IMR-90 (cell line): ENCODE measurements at regions not wholly inside any gene's neighbourhood (a gene's known extent, or its start where the extent isn't known, plus 50 kb on each side); places are given as distances from the start of the nearest gene placed in this dataset.

Experiments used
- ATAC-seq: fragments of 200-7000 bp; cut with Tn5 transposase; 2 replicates; pipeline ENCODE4 v1.9.1; 2020; ENCODE audit warnings: low read depth, mild to moderate bottlenecking, moderate library complexity
- BruUV-seq: library from RNA; stranded (reverse); fragments of 400-500 nt; replicated peaks from 2 replicates; lab custom pipeline; 2021; lab: Mats Ljungman, UMichigan
- CTCF ChIA-PET: fragments of 300-600 bp; formaldehyde crosslinking; extraction: SDS; loops from one replicate; lab custom pipeline; 2021; ENCODE audit warnings: antibody characterized with exemption; lab: Yijun Ruan, JAX
- POLR2A ChIA-PET: fragments of 300-600 bp; sonication (Branson Sonifier 250); formaldehyde crosslinking; loops from one replicate; lab custom pipeline; 2022; ENCODE audit warnings: antibody characterized with exemption; ENCODE audit not compliant: unreplicated experiment; lab: Charles Lee
- DNase-seq: peaks from one replicate; pipeline ENCODE4 v3.0.0; 2013
- H2AFZ ChIP-seq: replicated peaks from 2 replicates; pipeline ENCODE3; 2013; ENCODE audit warnings: low read length, mild to moderate bottlenecking; ENCODE audit not compliant: poor library complexity
- H2AK5ac ChIP-seq: 2 replicates; pipeline ENCODE4 v1.6.1; 2013; ENCODE audit warnings: low read depth, low read length, inconsistent platforms
- H2AK9ac ChIP-seq: replicated peaks from 2 replicates; pipeline ENCODE3; 2013; ENCODE audit warnings: mild to moderate bottlenecking, low read depth, low read length, moderate library complexity; ENCODE audit not compliant: poor library complexity
- H2BK120ac ChIP-seq: 2 replicates; pipeline ENCODE4 v1.6.1; 2013; ENCODE audit warnings: low read depth, low read length, inconsistent platforms
- H2BK15ac ChIP-seq: 3 replicates; pipeline ENCODE4 v1.6.1; 2013; ENCODE audit warnings: low read depth, low read length, inconsistent platforms
- H2BK20ac ChIP-seq: 2 replicates; pipeline ENCODE4 v1.6.1; 2013; ENCODE audit warnings: low read depth, mild to moderate bottlenecking, inconsistent platforms, low read length, moderate library complexity
- H2BK5ac ChIP-seq: 2 replicates; pipeline ENCODE4 v1.6.1; 2013; ENCODE audit warnings: mild to moderate bottlenecking, low read depth, low read length, inconsistent platforms; ENCODE audit not compliant: poor library complexity, severe bottlenecking
- H3K14ac ChIP-seq: replicated peaks from 2 replicates; pipeline ENCODE4 v1.6.1; 2013; ENCODE audit warnings: low read depth, low read length, inconsistent platforms
- H3K18ac ChIP-seq: 2 replicates; pipeline ENCODE4 v1.6.1; 2013; ENCODE audit warnings: low read depth, low read length, control low read depth
- H3K23ac ChIP-seq: 2 replicates; pipeline ENCODE4 v1.6.1; 2013; ENCODE audit warnings: low read depth, low read length, inconsistent platforms
- H3K27ac ChIP-seq: 2 replicates; pipeline ENCODE4 v1.5.1; 2013; ENCODE audit warnings: mild to moderate bottlenecking, control low read depth, low read length; ENCODE audit not compliant: insufficient read depth
- H3K27me3 ChIP-seq: 2 replicates; pipeline ENCODE4 v1.6.1; 2013; ENCODE audit warnings: low read length; ENCODE audit not compliant: control insufficient read depth, insufficient read depth
- H3K36me3 ChIP-seq: 2 replicates; pipeline ENCODE4 v1.6.1; 2013; ENCODE audit warnings: low read length, mixed read lengths; ENCODE audit not compliant: control insufficient read depth, insufficient read depth
- H3K4ac ChIP-seq: 2 replicates; pipeline ENCODE4 v1.6.1; 2013; ENCODE audit warnings: low read depth, low read length, inconsistent platforms
- H3K4me1 ChIP-seq: 2 replicates; pipeline ENCODE4 v1.6.1; 2013; ENCODE audit warnings: low read length, mixed read lengths; ENCODE audit not compliant: control insufficient read depth, insufficient read depth
- H3K4me2 ChIP-seq: 2 replicates; pipeline ENCODE4 v1.6.1; 2013; ENCODE audit warnings: low read depth, mild to moderate bottlenecking, control low read depth, low read length, moderate library complexity
- H3K4me3 ChIP-seq: 2 replicates; pipeline ENCODE4 v1.5.1; 2013; ENCODE audit warnings: low read depth, mild to moderate bottlenecking, control low read depth, low read length, moderate library complexity; ENCODE audit not compliant: insufficient read depth
- H3K56ac ChIP-seq: 2 replicates; pipeline ENCODE4 v1.6.1; 2013; ENCODE audit warnings: low read length, inconsistent platforms; ENCODE audit not compliant: insufficient read depth; ENCODE audit errors: extremely low read depth
- H3K79me1 ChIP-seq, 2 experiments: 2 replicates each; pipeline ENCODE4 v1.6.1; 2013; ENCODE audit warnings: low read length in 2 of 2, inconsistent platforms in 1 of 2, low read depth in 1 of 2
- H3K9ac ChIP-seq: 2 replicates; pipeline ENCODE4 v1.6.1; 2013; ENCODE audit warnings: low read depth, low read length, control low read depth
- H3K9me1 ChIP-seq: 2 replicates; pipeline ENCODE4 v1.6.1; 2013; ENCODE audit warnings: low read length, inconsistent platforms; ENCODE audit not compliant: insufficient read depth
- H3K9me3 ChIP-seq: 2 replicates; pipeline ENCODE4 v1.6.1; 2013; ENCODE audit warnings: low read length; ENCODE audit not compliant: control insufficient read depth, insufficient read depth
- H4K20me1 ChIP-seq: 2 replicates; pipeline ENCODE4 v1.6.1; 2013; ENCODE audit warnings: low read length, inconsistent platforms; ENCODE audit not compliant: insufficient read depth
- H4K5ac ChIP-seq: 2 replicates; pipeline ENCODE4 v1.6.1; 2013; ENCODE audit warnings: mild to moderate bottlenecking, low read depth, low read length, control low read depth
- H4K8ac ChIP-seq, 2 experiments: 2 replicates each; pipeline ENCODE4 v1.6.1; 2013; ENCODE audit warnings: low read depth in 2 of 2, low read length in 2 of 2, control low read depth in 1 of 2, inconsistent platforms in 1 of 2
- H4K91ac ChIP-seq: 2 replicates; pipeline ENCODE4 v1.6.1; 2013; ENCODE audit warnings: low read depth, low read length, inconsistent platforms; ENCODE audit not compliant: insufficient read depth
- CEBPB ChIP-seq: IDR thresholded peaks from 2 replicates; pipeline ENCODE4 v1.6.1; 2012; ENCODE audit warnings: low read depth, low read length, improper control_type of control experiment
- CHD1 ChIP-seq: IDR thresholded peaks from 2 replicates; pipeline ENCODE4 v1.6.1; 2012; ENCODE audit warnings: low read depth, low read length, improper control_type of control experiment
- FOS ChIP-seq: fragments of 150-350 bp; IDR thresholded peaks from 2 replicates; pipeline ENCODE4 v1.6.1; 2016; ENCODE audit warnings: low read depth, low read length
- MAZ ChIP-seq: IDR thresholded peaks from 2 replicates; pipeline ENCODE4 v1.6.1; 2012; ENCODE audit warnings: low read depth, mild to moderate bottlenecking, low read length, improper control_type of control experiment, moderate library complexity, borderline replicate concordance
- MXI1 ChIP-seq: IDR thresholded peaks from 2 replicates; pipeline ENCODE4 v1.6.1; 2012; ENCODE audit warnings: low read depth, mild to moderate bottlenecking, low read length, moderate library complexity, borderline replicate concordance
- NFE2L2 ChIP-seq: fragments of 150-350 bp; IDR thresholded peaks from 2 replicates; pipeline ENCODE4 v1.6.1; 2016; ENCODE audit warnings: low read depth, mild to moderate bottlenecking, low read length
- RCOR1 ChIP-seq: IDR thresholded peaks from 2 replicates; pipeline ENCODE4 v1.6.1; 2012; ENCODE audit warnings: mild to moderate bottlenecking, low read length, improper control_type of control experiment; ENCODE audit not compliant: insufficient replicate concordance
- RFX5 ChIP-seq: IDR thresholded peaks from 2 replicates; pipeline ENCODE4 v1.8.0; 2012; ENCODE audit warnings: low read depth, mild to moderate bottlenecking, low read length, moderate library complexity
- SMC3 ChIP-seq: fragments of 150-350 bp; IDR thresholded peaks from 2 replicates; pipeline ENCODE4 v1.6.1; 2016; ENCODE audit warnings: low read depth, mild to moderate bottlenecking, antibody characterized with exemption, low read length, moderate library complexity
- WGBS, 2 experiments: methylation state at CpG; one replicate each; pipeline versions ENCODE4 v1.1.5 to v1.1.7; 2013; ENCODE audit warnings: missing lambda C conversion rate in 2 of 2; ENCODE audit not compliant: insufficient read length in 1 of 2; ENCODE audit errors: extremely low coverage in 2 of 2; 5-methylcytosine and 5-hydroxymethylcytosine counted together
- dilution Hi-C: fragments of 300-500 bp; cut with HindIII; formaldehyde crosslinking; loops from one replicate; pipeline ENCODE4 v1.14.3; 2018; ENCODE audit warnings: low sequenced_read_pairs; ENCODE audit not compliant: unreplicated experiment
- in situ Hi-C: fragments of 300-500 bp; cut with MboI; formaldehyde crosslinking; loops from 3 replicates; pipeline ENCODE4 v1.14.3; 2019; ENCODE audit warnings: low sequenced_read_pairs, inconsistent platforms, mixed read lengths
- intact Hi-C: fragments of 100-400 bp; cut with micrococcal nuclease; formaldehyde crosslinking; loops from 2 replicates; pipeline ENCODE4 v1.10.0; 2022
- TF ChIP-seq, protein P1 (sequence below): fragments of 150-350 bp; IDR thresholded peaks from 2 replicates; pipeline ENCODE4 v1.6.1; 2016; ENCODE audit warnings: low read depth, mild to moderate bottlenecking, low read length, moderate library complexity, borderline replicate concordance

DNA sequence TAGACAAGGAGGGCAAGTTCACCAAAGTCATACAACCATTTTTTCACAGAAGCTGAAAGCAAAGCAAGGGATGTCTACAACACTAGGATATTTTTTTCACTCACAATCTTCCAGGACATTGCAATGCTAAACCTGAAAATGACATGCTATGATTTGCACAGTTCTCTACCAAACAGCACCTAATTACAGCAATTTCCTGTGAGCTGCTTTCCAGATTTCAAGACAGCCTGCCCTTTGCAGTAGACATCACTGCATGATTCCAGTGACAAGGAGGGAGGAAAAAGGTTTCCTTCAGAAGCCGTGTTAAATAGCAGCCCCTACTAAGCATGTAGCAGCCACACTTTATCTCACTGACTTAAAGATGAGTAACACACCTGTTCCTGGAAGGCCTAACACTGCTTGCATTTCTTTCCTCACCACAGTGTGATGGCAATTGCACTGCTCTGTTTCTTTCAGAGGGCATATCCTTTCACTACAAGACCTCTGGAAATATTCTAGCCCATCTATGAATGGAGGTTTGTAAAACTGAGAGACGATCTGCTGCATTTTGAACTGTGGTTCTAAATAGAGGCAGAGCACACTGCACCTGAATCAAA, 97.1 kb downstream of the DUSP10 start:
- Histone ChIP-seq H3K4me3 (no peak overlapping the region), H4K91ac (no peak overlapping the region), H2AFZ (no peak overlapping the region), H4K8ac (no peak overlapping the region), H4K5ac (no peak overlapping the region), H3K18ac (no peak overlapping the region), H3K56ac (no peak overlapping the region), H3K4ac (no peak overlapping the region), H3K27ac (no peak overlapping the region), H3K27me3 (no peaks in the 10 kb centered on the region), H3K14ac (no peak overlapping the region), H2BK120ac (no peak overlapping the region), H2BK20ac (no peak overlapping the region), H3K23ac (no peak overlapping the region), H3K9me1 (no peaks in the 10 kb centered on the region), H2BK15ac (no peak overlapping the region), H3K4me2 (no peak overlapping the region), H3K79me1 (no peaks in the 10 kb centered on the region), H3K4me1 (no peaks in the 10 kb centered on the region), H2AK9ac (no peak overlapping the region), H2BK5ac (no peak overlapping the region), H4K20me1 (no peaks in the 10 kb centered on the region), H2AK5ac (no peak overlapping the region), H3K9ac (no peak overlapping the region), H3K36me3 (no peaks in the 10 kb centered on the region), H3K9me3 (no peaks in the 10 kb centered on the region)
- no peak for ATAC-seq
- dilution Hi-C loops (no loop called here), intact Hi-C loops (no loop called here), in situ Hi-C loops (no loop called here)
- BruUV-seq = no TSS peak
- no CpG with 5 or more reads among the region's 2 CpGs for WGBS, 2 experiments
- CTCF ChIA-PET = no interaction called here
- TF ChIP-seq RFX5 (no peak), SMC3 (no peak), FOS (no peak), MXI1 (no peak), NFE2L2 (no peak), RCOR1 (no peak), CHD1 (no peak), MAZ (no peak), CEBPB (no peak)
- TF ChIP-seq, protein P1, sequence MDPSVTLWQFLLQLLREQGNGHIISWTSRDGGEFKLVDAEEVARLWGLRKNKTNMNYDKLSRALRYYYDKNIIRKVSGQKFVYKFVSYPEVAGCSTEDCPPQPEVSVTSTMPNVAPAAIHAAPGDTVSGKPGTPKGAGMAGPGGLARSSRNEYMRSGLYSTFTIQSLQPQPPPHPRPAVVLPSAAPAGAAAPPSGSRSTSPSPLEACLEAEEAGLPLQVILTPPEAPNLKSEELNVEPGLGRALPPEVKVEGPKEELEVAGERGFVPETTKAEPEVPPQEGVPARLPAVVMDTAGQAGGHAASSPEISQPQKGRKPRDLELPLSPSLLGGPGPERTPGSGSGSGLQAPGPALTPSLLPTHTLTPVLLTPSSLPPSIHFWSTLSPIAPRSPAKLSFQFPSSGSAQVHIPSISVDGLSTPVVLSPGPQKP = no peak
- POLR2A ChIA-PET = no interaction called here
- DNase-seq = no peak
